Glomerular visceral epithelial cell (primary cell): ENCODE measurements at regions not wholly inside any gene's neighbourhood (a gene's known extent, or its start where the extent isn't known, plus 50 kb on each side); places are given as distances from the start of the nearest gene placed in this dataset.
"Not testable (repeated sequence)": the region's sequence is repeated elsewhere in the genome, so short reads cannot be mapped to it uniquely, and the experiment has no call there.

Source experiments
- DNase-seq: peaks from one replicate; pipeline ENCODE4 v3.0.0-alpha.2; 2016; ENCODE audit errors: extremely low spot score

GRCh38 chr1:58968360-58968952 is 184.6 kb upstream of the JUN start:
- DNase-seq = peak; percentile 43

DNA sequence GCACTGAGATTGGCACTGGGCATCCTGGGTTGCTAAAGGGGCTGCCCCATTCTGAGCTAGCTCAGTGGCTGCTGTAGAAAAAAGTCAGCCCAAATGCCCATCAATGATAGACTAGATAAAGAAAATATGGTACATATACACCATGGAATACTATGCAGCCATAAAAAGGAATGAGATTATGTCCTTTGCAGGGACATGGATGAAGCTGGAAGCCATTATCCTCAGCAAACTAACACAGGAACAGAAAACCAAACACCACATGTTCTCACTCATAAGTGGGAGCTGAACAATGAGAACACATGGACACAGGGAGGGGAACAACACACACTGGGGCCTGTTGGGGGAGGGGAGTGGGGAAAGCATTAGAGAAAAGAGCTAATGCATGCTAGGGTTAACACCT is 185.3 kb upstream of the JUN start:
- not testable (repeated sequence) for DNase-seq

GRCh38 chr1:58971629-58972140 is 187.8 kb upstream of the JUN start:
- DNase-seq = no peak

DNA sequence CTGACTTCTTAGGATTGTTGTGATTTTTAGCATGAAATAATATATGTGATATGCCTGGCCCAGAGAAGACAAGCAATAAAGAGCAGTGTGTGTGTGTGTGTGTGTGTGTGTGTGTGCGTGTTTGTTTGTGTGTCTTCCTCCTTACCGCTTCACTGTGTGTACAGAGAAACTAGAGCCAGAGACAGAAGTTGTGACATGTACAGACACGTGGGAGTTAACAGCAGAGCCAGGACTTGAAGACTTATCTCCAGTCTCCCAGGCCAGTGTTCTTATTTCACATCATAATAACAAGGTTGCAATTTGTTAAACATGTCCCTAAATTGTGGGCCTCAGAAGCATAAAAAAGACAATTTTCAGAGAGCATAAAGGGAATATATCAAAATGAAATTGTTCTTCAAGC is 192.0 kb upstream of the JUN start:
- DNase-seq = no peak

DNA sequence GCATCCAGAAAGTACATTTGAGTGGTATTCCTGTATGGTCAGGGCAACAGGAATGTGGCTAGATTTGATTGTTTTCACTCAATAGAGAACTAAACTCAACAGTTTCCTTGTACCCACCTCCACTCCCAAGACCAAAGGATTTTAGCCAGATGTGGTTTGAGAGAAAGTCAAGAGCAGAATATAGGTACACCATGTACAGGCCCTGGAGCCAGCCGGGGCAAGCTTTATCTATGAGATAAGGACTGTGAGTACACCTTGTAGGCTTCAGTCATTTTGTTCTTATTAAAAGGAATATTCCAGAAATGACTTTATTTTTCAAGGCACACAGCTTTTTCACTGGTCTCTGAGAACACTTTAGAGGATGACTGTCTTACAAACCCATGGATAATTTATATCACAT is 192.4 kb upstream of the JUN start:
- DNase-seq = no peak

DNA sequence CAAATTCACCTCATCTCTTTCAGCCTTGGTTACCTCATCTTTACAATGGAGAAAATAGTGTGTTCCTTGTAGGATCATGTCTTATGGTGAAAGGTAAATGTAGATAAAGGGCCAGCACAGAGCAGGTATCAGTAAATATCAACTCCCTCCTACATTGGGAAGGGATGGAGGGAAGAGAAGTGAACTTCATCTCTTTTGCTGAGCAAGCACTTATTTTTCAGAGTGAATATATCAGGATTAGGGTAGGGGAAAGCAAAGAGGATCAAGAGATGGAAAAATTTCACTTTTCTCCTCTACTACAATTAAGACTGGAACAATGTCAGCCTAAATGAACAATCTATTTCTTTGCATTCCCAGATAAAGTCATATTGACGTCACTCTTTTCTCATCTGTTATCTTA is 193.8 kb upstream of the JUN start:
- DNase-seq = no peak

- no peak for DNase-seq
Measured at GRCh38 chr1:58978096-58978495, 194.2 kb upstream of the JUN start.

- no peak for DNase-seq
Measured at GRCh38 chr1:58979086-58979485, 195.2 kb upstream of the JUN start.

- DNase-seq = no peak
Measured at GRCh38 chr1:58979677-58980076, 195.8 kb upstream of the JUN start.

DNA sequence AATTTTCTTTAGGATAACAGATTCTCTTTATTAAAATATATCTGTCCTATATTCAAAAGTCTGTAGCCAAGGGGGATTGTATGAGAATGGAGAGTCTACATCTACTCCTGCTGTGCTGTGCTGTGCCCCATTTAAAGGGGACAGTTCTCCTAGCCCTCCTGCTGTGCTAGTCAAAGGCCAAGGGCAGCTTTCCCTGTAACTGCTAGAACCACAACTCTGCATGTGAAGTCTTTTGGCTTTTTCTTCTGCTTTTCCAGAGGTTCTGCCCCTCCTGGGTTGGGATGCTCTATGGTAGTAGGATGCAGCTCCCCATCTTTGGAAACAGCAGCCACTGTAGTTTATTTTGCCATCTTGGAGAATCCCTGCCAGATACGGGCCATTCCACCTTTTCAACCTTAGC is 197.5 kb upstream of the JUN start:
- no peak for DNase-seq

DNA sequence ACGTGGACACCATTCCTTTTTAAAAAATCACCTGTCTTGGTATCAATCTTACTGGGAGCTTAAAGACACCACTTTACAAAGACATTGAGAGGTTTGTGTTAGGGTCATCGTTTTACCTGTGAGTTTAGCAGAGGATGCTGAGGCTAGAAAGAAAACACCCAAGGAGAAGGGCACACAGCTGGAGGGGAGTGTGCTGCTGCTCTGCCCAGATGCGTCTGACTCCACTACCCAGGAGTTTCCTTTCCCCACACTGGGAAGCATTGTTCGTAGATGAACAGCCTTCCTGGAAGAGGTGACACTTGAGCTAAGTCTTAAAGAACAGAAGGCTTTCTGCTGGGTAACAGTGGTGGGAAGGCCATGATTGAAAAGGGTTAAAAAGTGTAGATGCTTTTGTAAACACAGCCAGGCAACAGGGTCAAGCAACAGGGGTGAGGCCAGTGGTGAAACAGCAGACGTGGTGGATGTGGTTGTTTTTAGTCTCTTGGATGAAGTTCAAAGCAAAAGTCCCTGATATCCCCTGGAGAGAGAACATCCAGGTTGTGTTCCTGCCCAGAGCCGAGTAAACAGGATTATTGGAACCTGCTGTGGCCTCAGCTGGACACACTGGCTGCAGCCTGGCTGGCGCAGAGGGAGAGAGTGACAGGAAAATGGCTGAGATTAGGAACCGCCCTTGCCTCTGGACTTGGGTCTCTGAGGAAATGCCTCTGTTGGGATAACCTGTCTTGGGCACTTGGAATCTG is 198.6 kb upstream of the JUN start:
- DNase-seq = no peak

DNA sequence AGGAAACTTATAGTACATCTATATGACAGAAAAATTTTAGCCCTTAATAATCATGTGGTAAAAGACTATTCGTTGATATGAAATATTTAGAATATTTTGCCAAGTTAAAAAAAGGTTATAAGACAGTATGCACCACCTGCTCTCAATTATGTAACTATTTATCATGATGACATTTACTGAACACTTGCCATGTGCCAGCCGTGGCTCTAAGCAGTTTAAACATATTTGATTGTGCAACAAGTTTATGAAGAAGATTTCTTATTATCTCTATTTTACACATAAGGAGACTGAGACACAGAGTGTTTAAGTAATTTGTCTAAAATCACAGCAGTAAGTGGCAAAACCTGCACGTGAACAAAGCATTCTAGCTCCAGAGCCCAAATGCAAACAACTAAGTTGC is 199.3 kb upstream of the JUN start:
- no peak for DNase-seq

GRCh38 chr1:58983633-58984245 is 199.9 kb upstream of the JUN start:
- no peak for DNase-seq

DNA sequence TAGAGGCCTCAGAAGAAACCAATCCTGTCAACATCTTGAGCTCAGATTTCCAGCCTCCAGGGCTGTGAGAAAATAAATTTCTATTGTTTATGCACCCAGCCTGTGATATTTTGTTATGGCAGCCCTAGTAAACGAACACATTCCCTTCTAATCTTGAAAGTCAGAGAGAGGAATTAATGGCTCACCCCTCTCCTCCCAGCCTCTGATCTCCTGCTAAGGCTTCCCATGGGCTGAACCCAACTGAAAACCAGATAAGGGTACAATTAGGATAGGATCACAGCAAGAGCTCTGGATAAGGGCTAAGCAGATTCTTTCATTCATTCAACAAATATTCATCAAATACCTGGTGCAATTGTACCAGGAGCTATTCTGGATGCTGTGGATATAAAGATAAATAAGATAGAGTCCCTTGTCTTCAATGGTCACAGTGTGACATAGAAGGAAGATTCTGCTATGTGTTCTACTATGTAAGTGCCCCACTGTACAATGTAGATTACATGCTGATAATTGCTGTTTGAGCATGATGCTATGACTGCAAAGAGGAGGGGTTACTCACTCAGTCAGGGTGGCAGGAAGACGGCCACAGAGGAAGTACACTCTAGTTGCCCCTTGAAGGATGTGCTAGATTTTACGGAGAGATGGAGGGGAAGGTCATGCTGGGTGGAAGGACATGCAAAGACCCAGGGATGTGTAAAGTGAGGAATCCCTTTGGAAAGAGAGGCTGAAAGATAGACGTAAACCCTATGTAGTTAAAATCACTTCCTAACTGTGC is 203.3 kb upstream of the JUN start:
- no peak for DNase-seq

GRCh38 chr1:58988752-58989151 is 204.9 kb upstream of the JUN start:
- no peak for DNase-seq

DNA sequence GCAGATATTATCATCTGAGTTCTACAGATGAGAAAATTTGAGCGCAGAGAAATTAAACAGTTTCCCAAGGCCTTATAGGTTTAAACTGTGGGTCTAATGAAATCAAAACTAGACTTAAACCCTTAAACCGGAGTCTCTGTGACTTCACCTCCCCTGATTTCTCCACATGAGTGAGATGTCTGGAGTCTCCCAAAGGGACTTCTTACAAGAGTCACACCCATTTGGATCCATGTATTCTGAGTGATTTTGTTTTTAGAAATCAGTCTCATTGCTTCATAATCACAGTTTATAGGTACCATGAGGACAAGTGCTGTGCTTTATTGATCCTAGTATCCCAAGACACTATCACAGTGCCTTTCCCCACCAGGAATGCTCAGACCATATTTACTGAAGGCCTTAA is 206.0 kb upstream of the JUN start:
- DNase-seq = no peak

DNA sequence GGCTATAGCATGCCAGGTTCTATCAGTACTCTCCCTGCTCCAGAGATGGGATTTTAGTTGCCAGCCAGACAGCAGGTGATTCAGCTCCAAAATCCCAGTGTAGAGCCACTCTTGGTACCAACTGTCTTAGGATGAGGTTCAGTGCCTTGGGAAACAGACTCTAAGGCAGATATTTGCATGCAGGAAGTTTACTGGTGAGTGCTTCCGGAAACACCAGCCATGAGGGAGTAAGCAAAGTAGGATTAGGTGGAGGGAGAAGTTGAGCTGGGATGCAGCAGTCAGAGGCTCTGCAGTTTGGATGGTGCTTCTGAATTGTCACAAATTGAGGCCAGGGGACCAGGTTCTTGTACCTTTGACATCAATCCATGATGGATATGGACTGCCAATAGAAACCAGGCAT is 207.5 kb upstream of the JUN start:
- DNase-seq = no peak

DNA sequence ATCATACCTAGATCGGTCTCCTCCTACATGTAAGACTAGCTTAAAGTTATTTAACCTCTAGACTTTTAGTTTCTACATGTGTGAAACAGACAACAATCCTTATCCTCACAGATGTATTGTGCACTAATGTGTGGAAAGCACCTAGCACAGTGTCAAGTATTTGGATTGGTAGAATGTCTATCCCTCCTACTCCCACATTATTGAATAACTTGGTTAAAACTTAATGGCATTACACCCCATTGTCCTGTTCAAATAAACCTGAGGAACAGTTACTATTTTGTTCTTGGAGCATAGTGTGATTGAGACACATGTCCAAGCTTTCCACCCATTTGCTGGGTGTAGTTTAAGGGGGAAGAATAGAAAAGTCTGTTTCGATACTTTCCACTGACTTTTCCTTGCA is 208.8 kb upstream of the JUN start:
- DNase-seq = no peak

DNA sequence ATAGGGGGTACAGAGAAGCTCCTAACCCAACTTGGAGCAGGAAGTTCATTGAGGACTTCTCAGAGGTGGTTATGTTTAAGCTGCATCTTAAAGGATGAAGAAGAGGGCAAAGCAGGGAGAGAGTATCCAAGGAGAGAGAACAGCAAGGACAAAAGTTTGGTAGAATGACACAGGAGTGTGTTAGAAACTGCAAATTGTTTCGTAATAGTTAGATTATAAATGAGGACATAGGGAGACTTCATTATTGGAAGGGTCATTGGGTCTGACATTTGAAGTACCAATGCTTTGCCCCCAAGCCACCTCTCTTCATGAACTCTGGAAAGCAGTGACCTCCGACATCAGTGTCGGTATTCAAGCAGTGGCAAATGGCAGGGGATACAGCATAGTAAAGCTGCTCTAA is 209.6 kb upstream of the JUN start:
- no peak for DNase-seq

GRCh38 chr1:58994664-58995063 is 210.8 kb upstream of the JUN start:
- DNase-seq = no peak

DNA sequence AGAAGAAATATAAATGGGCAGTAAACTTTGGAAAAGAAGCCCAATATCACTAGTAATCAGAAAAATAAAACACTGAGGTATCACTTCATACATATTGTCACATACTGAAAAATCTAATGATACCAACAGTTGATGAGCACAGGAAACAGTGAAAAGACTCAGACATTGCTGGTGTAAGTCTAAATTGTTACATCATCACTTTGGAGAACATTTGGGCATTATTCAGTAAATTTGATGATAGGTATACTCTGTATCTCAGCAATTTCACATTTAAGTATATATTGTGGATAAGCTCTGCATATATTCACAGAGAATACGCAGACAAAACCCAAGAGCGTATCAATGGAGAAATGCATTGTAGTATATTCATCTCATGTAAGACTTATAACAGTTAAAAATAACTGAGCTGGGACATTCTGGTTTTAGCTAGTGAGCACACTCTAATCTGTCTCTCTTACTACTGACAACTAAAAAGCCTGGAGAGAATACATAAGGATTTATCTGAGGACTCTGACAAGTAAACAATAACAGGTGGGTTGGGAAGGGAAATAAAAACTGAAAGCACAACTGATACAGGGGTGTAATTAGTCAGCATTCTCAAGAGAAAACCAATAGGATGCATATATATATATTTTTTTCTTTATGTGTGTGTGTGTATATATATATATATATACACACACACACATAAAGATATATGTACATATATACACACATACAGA is 212.7 kb upstream of the JUN start:
- DNase-seq = no peak

DNA sequence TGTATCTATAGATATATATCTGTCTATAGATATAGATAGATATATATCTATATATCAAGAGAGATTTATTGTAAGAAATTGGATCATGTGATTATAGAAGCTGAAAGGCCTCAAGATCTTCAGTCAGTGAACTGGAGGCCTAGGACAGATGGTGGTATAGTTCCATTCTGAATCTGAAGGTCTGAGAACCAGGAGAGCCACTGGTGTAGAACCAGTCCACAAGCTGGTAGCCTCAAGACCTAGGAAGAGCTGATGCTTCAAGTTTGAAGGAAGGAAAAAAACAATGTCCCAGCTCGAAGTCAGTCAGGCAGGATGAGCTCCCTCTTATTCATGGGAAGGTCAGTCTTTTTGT is 213.2 kb upstream of the JUN start:
- no peak for DNase-seq
